H1 (cell line): ENCODE measurements at regions not wholly inside any gene's neighbourhood (a gene's known extent, or its start where the extent isn't known, plus 50 kb on each side); places are given as distances from the start of the nearest gene placed in this dataset.

Experiments used
- CTCF ChIA-PET: fragments of 300-600 bp; sonication (Branson Sonifier 250); formaldehyde crosslinking; loops from one replicate; lab custom pipeline; 2021; ENCODE audit not compliant: partially characterized antibody; lab: Charles Lee
- POLR2A ChIA-PET: fragments of 300-600 bp; sonication (Branson Sonifier 250); formaldehyde crosslinking; loops from one replicate; lab custom pipeline; 2021; ENCODE audit warnings: inconsistent platforms; ENCODE audit not compliant: partially characterized antibody; lab: Charles Lee
- DNase-seq, 2 experiments: peaks; one replicate each; pipeline versions ENCODE4 v3.0.0 to v3.0.0-alpha.2; 2010 to 2022; ENCODE audit warnings: low spot score in 2 of 2, low read depth in 1 of 2, mixed read lengths in 1 of 2
- FAIRE-seq: peaks from 2 replicates; lab custom pipeline; 2011; peaks lifted over from hg19 to GRCh38; lab: Jason Lieb, UNC
- H2AFZ ChIP-seq: 2 replicates; pipeline ENCODE4 v1.8.1; 2012; ENCODE audit warnings: low read length, inconsistent platforms
- H2AK5ac ChIP-seq: 2 replicates; pipeline ENCODE4 v1.6.1; 2013; ENCODE audit warnings: low read depth, low read length
- H2BK120ac ChIP-seq: replicated peaks from 2 replicates; pipeline ENCODE3; 2013; ENCODE audit warnings: low read depth, low read length, inconsistent platforms
- H2BK12ac ChIP-seq: 2 replicates; pipeline ENCODE4 v1.6.1; 2013; ENCODE audit warnings: low read depth, low read length
- H2BK15ac ChIP-seq: 2 replicates; pipeline ENCODE4 v1.6.1; 2013; ENCODE audit warnings: low read length
- H2BK20ac ChIP-seq: 2 replicates; pipeline ENCODE4 v1.6.1; 2013; ENCODE audit warnings: low read length
- H2BK5ac ChIP-seq: 2 replicates; pipeline ENCODE4 v1.6.1; 2013; ENCODE audit warnings: low read depth, low read length
- H3K14ac ChIP-seq: 2 replicates; pipeline ENCODE4 v1.6.1; 2013; ENCODE audit warnings: inconsistent platforms; ENCODE audit not compliant: insufficient read length
- H3K18ac ChIP-seq: 2 replicates; pipeline ENCODE4 v1.6.1; 2013; ENCODE audit warnings: low read length; ENCODE audit errors: extremely low read depth
- H3K23ac ChIP-seq: 2 replicates; pipeline ENCODE4 v1.6.1; 2013; ENCODE audit warnings: inconsistent platforms; ENCODE audit not compliant: insufficient read length
- H3K23me2 ChIP-seq: 2 replicates; pipeline ENCODE4 v1.6.1; 2013; ENCODE audit warnings: low read depth, low read length
- H3K27ac ChIP-seq: 2 replicates; pipeline ENCODE4 v1.6.1; 2011; ENCODE audit warnings: low read depth, low read length, inconsistent platforms
- H3K27me3 ChIP-seq, 4 experiments: replicated peaks in 1 of 4; 1 replicate in 1 of 4; 2 replicates in 3 of 4; pipeline versions ENCODE4 v1.6.1 to v1.8.1; 2011 to 2013; ENCODE audit warnings: low read length in 3 of 4, mild to moderate bottlenecking in 3 of 4, inconsistent platforms in 2 of 4, mixed read lengths in 2 of 4, moderate library complexity in 1 of 4; ENCODE audit not compliant: control insufficient read depth in 3 of 4, insufficient read depth in 3 of 4; ENCODE audit errors: extremely low read depth in 1 of 4
- H3K36me3 ChIP-seq, 4 experiments: 2 replicates each; pipeline versions ENCODE4 v1.6.1 to v1.8.1; 2011 to 2013; ENCODE audit warnings: mild to moderate bottlenecking in 4 of 4, low read length in 3 of 4, moderate library complexity in 2 of 4, control low read depth in 1 of 4, inconsistent platforms in 1 of 4; ENCODE audit not compliant: insufficient read depth in 4 of 4, control insufficient read depth in 2 of 4
- H3K4ac ChIP-seq: replicated peaks from 2 replicates; pipeline ENCODE3; 2013; ENCODE audit warnings: low read length, low read depth, mixed read lengths, inconsistent platforms; ENCODE audit not compliant: insufficient read length
- H3K4me1 ChIP-seq, 4 experiments: replicated peaks in 1 of 4; 1 replicate in 1 of 4; 2 replicates in 3 of 4; pipeline versions ENCODE4 v1.6.1 to v1.8.1; 2011 to 2013; ENCODE audit warnings: low read length in 3 of 4, inconsistent platforms in 2 of 4, mixed read lengths in 1 of 4; ENCODE audit not compliant: insufficient read depth in 4 of 4, control insufficient read depth in 3 of 4
- H3K4me2 ChIP-seq, 2 experiments: 2 replicates each; pipeline versions ENCODE4 v1.6.1 to v1.8.1; 2011 to 2013; ENCODE audit warnings: low read depth in 2 of 2, low read length in 2 of 2, control low read depth in 1 of 2, inconsistent platforms in 1 of 2, mild to moderate bottlenecking in 1 of 2; ENCODE audit not compliant: insufficient read depth in 1 of 2
- H3K4me3 ChIP-seq, 4 experiments: fragments of 200-600, 300-600 bp in 1 of 4; sonication (generic), shearing (Covaris generic), sonication (Bioruptor Twin) in 1 of 4; 2 replicates each; pipeline versions ENCODE4 v1.5.1 to v1.8.1; 2011 to 2016; ENCODE audit warnings: low read length in 4 of 4, low read depth in 3 of 4, control low read depth in 2 of 4, inconsistent platforms in 2 of 4, mild to moderate bottlenecking in 2 of 4, mixed read lengths in 1 of 4, moderate library complexity in 1 of 4; ENCODE audit not compliant: insufficient read depth in 2 of 4; ENCODE audit errors: extremely low read depth in 1 of 4
- H3K56ac ChIP-seq: replicated peaks from 2 replicates; pipeline ENCODE3; 2013; ENCODE audit warnings: low read depth, mild to moderate bottlenecking, mixed read lengths, low read length, inconsistent platforms; ENCODE audit not compliant: insufficient read length
- H3K79me1 ChIP-seq: 2 replicates; pipeline ENCODE4 v1.6.1; 2013; ENCODE audit warnings: low read depth, low read length, control low read depth
- H3K79me2 ChIP-seq, 2 experiments: 2 replicates each; pipeline versions ENCODE4 v1.6.1 to v1.8.1; 2012 to 2013; ENCODE audit warnings: low read length in 2 of 2, mild to moderate bottlenecking in 2 of 2, inconsistent platforms in 1 of 2; ENCODE audit not compliant: insufficient read depth in 2 of 2, control insufficient read depth in 1 of 2
- H3K9ac ChIP-seq, 4 experiments: replicated peaks in 1 of 4; 1 replicate in 1 of 4; 2 replicates in 3 of 4; pipeline versions ENCODE4 v1.6.1 to v1.8.1; 2011 to 2013; ENCODE audit warnings: low read depth in 3 of 4, low read length in 3 of 4, control low read depth in 2 of 4, mild to moderate bottlenecking in 2 of 4, moderate library complexity in 2 of 4, inconsistent platforms in 1 of 4; ENCODE audit errors: extremely low read depth in 1 of 4
- H3K9me3 ChIP-seq, 2 experiments: 2 replicates each; pipeline versions ENCODE4 v1.6.1 to v1.8.1; 2012 to 2013; ENCODE audit warnings: mild to moderate bottlenecking in 2 of 2, moderate library complexity in 2 of 2, control low read depth in 1 of 2, inconsistent platforms in 1 of 2, low read depth in 1 of 2, low read length in 1 of 2, mixed read lengths in 1 of 2; ENCODE audit not compliant: insufficient read depth in 2 of 2
- H4K20me1 ChIP-seq, 2 experiments: replicated peaks in 1 of 2; 2 replicates each; pipeline versions ENCODE3 to v1.8.1; 2011 to 2013; ENCODE audit warnings: inconsistent platforms in 2 of 2, low read length in 2 of 2, mild to moderate bottlenecking in 1 of 2; ENCODE audit not compliant: insufficient read depth in 2 of 2, control insufficient read depth in 1 of 2
- H4K5ac ChIP-seq: 2 replicates; pipeline ENCODE4 v1.6.1; 2013; ENCODE audit warnings: low read length, low read depth, mixed read lengths, inconsistent platforms; ENCODE audit not compliant: insufficient read length
- H4K8ac ChIP-seq: 2 replicates; pipeline ENCODE4 v1.8.0; 2013; ENCODE audit warnings: mild to moderate bottlenecking, moderate library complexity, low read length, inconsistent platforms; ENCODE audit not compliant: insufficient read depth; ENCODE audit errors: extremely low read depth
- H4K91ac ChIP-seq: replicated peaks from 2 replicates; pipeline ENCODE3; 2013; ENCODE audit warnings: low read length, mixed read lengths, inconsistent platforms; ENCODE audit not compliant: insufficient read length
- BACH1 ChIP-seq: IDR thresholded peaks from 2 replicates; pipeline ENCODE4 v1.6.1; 2012; ENCODE audit warnings: low read length, improper control_type of control experiment
- NANOG ChIP-seq: IDR thresholded peaks from 2 replicates; pipeline ENCODE4 v1.6.1; 2011; ENCODE audit warnings: low read length, low read depth, mild to moderate bottlenecking, inconsistent platforms; ENCODE audit not compliant: insufficient read depth, poor library complexity, severe bottlenecking
- PHF8 ChIP-seq: fragments of 200-600 bp; sonication (generic); conservative IDR thresholded peaks from 2 replicates; pipeline ENCODE4 v1.7.1; 2012; ENCODE audit warnings: low read depth, mild to moderate bottlenecking, inconsistent platforms, low read length, moderate library complexity
- RAD21 ChIP-seq, 2 experiments: IDR thresholded peaks in 1 of 2; conservative IDR thresholded peaks in 1 of 2; 2 replicates each; pipeline ENCODE4 v1.6.1; 2011; ENCODE audit warnings: low read depth in 2 of 2, low read length in 2 of 2, improper control_type of control experiment in 1 of 2, inconsistent platforms in 1 of 2, mild to moderate bottlenecking in 1 of 2, moderate library complexity in 1 of 2
- RFX5 ChIP-seq: IDR thresholded peaks from 2 replicates; pipeline ENCODE4 v1.6.1; 2011; ENCODE audit warnings: low read depth, low read length, improper control_type of control experiment, borderline replicate concordance
- SP2 ChIP-seq: IDR thresholded peaks from 2 replicates; pipeline ENCODE4 v1.6.1; 2012; ENCODE audit warnings: mild to moderate bottlenecking, low read length, inconsistent platforms
- WGBS, 2 experiments: shearing (Covaris generic) in 1 of 2; methylation state at CpG; one replicate each; pipeline versions ENCODE4 v1.1.6 to v1.1.7; 2013 to 2015; ENCODE audit warnings: low lambda C conversion rate in 2 of 2, mixed read lengths in 2 of 2, inconsistent platforms in 1 of 2, low coverage in 1 of 2, missing lambda C conversion rate in 1 of 2; ENCODE audit not compliant: insufficient replicate concordance in 2 of 2, insufficient coverage in 1 of 2, insufficient read length in 1 of 2; ENCODE audit errors: extremely low coverage in 1 of 2, missing lambda C conversion rate in 1 of 2; 5-methylcytosine and 5-hydroxymethylcytosine counted together

- Histone ChIP-seq H3K56ac (no peak overlapping the region), H2BK12ac (no peak overlapping the region), H3K18ac (no peak overlapping the region), H3K4me1 (no peaks in the 10 kb centered on the region), H3K9ac (no peak overlapping the region), H2BK15ac (no peak overlapping the region), H2BK20ac (no peak overlapping the region), H2BK120ac (no peak overlapping the region), H2AFZ (no peak overlapping the region), H3K4me3 (no peak overlapping the region), H3K36me3 (no peaks in the 10 kb centered on the region)
- no peak for TF ChIP-seq PHF8
- no peak for TF ChIP-seq RAD21 (IDR thresholded peaks at IDR 0.05 in 1 of 2, conservative IDR thresholded peaks at IDR 0.05 in 1 of 2; ENCODE audit: low read depth in 2 of 2, low read length in 2 of 2)
- no peak for TF ChIP-seq SP2
- no peak for TF ChIP-seq RFX5
- TF ChIP-seq BACH1 = no peak
- TF ChIP-seq NANOG = no peak
- TF ChIP-seq, all 59 proteins: peak for 0
- no peak overlapping the region for H2BK5ac ChIP-seq
- H3K79me2 ChIP-seq = no peaks in the 10 kb centered on the region
- H4K5ac ChIP-seq = no peak overlapping the region
- ChIA-PET POLR2A (no interaction called here), CTCF (interaction anchor here (1.1 to 4.5 kb wide), 7 partner anchors 11 to 297 kb away, joined by 3 to 29 read pairs (median 3); no protein-coding TSS in a partner anchor)
- H3K14ac ChIP-seq = no peak overlapping the region
- no peaks in the 10 kb centered on the region for H3K9me3 ChIP-seq
- H3K23me2 ChIP-seq = no peaks in the 10 kb centered on the region
- no peak overlapping the region for H3K23ac ChIP-seq
- 92% methylated on average over 2 of the region's 2 CpGs; no CpG with 5 or more reads in 1 of the 2 experiments for WGBS, 2 experiments
- H4K8ac ChIP-seq = no peak overlapping the region
- H4K91ac ChIP-seq = no peak overlapping the region
- H3K27me3 ChIP-seq = no peaks in the 10 kb centered on the region
- no peak overlapping the region for H3K4ac ChIP-seq
- H4K20me1 ChIP-seq = no peaks in the 10 kb centered on the region
- no peak overlapping the region for H2AK5ac ChIP-seq
- H3K27ac ChIP-seq = no peak overlapping the region
- FAIRE-seq (no peak), DNase-seq (no peak)
- no peak overlapping the region for H3K4me2 ChIP-seq
- H3K79me1 ChIP-seq = no peaks in the 10 kb centered on the region
Measured at GRCh38 chr3:81303321-81303720, 458.1 kb downstream of the GBE1 start.
